ENCODE measurements at regions not wholly inside any gene's neighbourhood (a gene's known extent, or its start where the extent isn't known, plus 50 kb on each side); places are given as distances from the start of the nearest gene placed in this dataset.
"Not testable (repeated sequence)": the region's sequence is repeated elsewhere in the genome, so short reads cannot be mapped to it uniquely, and the experiment has no call there.

DNA sequence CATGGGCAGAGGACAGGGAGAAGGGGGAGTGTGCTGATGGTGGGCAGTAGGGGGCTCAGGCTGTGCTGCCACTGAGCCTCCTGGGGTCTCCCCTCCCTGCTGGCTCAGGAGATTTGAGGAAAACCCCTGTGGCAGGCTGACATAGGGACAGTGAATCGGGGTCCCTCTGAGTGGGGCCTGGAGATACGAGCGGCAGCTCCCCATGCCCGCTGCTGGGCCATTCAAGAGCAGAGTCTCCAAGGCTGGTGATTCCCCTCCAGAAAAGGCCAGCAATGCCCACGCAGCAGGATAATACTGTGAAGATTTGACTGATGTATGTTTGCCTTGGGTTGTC is 288.7 kb upstream of the SFSWAP start:
- DNase-seq (ENCODE audit: low spot score) = no peak
- TF ChIP-seq, protein P1, sequence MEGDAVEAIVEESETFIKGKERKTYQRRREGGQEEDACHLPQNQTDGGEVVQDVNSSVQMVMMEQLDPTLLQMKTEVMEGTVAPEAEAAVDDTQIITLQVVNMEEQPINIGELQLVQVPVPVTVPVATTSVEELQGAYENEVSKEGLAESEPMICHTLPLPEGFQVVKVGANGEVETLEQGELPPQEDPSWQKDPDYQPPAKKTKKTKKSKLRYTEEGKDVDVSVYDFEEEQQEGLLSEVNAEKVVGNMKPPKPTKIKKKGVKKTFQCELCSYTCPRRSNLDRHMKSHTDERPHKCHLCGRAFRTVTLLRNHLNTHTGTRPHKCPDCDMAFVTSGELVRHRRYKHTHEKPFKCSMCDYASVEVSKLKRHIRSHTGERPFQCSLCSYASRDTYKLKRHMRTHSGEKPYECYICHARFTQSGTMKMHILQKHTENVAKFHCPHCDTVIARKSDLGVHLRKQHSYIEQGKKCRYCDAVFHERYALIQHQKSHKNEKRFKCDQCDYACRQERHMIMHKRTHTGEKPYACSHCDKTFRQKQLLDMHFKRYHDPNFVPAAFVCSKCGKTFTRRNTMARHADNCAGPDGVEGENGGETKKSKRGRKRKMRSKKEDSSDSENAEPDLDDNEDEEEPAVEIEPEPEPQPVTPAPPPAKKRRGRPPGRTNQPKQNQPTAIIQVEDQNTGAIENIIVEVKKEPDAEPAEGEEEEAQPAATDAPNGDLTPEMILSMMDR (IDR thresholded peaks at IDR 0.05; ENCODE audit: extremely low read depth, missing control alignments) = no peak

GRCh38 chr12:131422744-131423143 is 288.1 kb upstream of the SFSWAP start:
- TF ChIP-seq, protein P1 (IDR thresholded peaks at IDR 0.05; ENCODE audit: extremely low read depth, missing control alignments) = no peak
- no peak for DNase-seq (ENCODE audit: low spot score)

GRCh38 chr12:131424270-131424669 is 286.6 kb upstream of the SFSWAP start:
- DNase-seq (ENCODE audit: low spot score) = no peak
- TF ChIP-seq, protein P1 (IDR thresholded peaks at IDR 0.05; ENCODE audit: extremely low read depth, missing control alignments) = no peak

GRCh38 chr12:131425112-131426075 is 285.5 kb upstream of the SFSWAP start:
- DNase-seq (ENCODE audit: low spot score) = no peak
- TF ChIP-seq, protein P1 (IDR thresholded peaks at IDR 0.05; ENCODE audit: extremely low read depth, missing control alignments) = no peak

- DNase-seq (ENCODE audit: low spot score) = no peak
- TF ChIP-seq, protein P1 (IDR thresholded peaks at IDR 0.05; ENCODE audit: extremely low read depth, missing control alignments) = no peak
Measured at GRCh38 chr12:131428091-131428685, 282.7 kb upstream of the SFSWAP start.

GRCh38 chr12:131429221-131429620 is 281.7 kb upstream of the SFSWAP start:
- DNase-seq (ENCODE audit: low spot score) = not testable (repeated sequence)

DNA sequence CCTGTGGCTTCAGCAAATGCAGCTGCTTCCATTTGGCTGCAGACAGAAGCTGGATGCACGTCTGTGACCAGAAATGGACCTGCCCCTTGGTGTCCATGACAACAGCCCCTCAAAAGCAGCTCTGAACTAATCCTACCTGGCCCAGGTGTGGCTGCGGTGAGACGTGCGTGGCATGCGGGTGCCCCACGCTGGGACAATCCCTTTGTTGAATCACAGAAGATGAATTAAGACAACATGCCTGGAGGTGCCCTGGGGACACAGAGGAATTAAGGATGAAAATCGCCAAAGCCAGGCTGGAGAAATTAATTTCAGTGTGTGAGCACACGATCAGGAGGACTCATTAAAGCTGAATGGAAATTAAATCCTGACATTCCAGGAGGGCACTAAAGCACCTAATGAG is 281.2 kb upstream of the SFSWAP start:
- not testable (repeated sequence) for DNase-seq (ENCODE audit: low spot score)

- TF ChIP-seq, protein P1 (IDR thresholded peaks at IDR 0.05; ENCODE audit: extremely low read depth, missing control alignments) = no peak
- DNase-seq (ENCODE audit: low spot score) = no peak
Measured at GRCh38 chr12:131430158-131430742, 280.6 kb upstream of the SFSWAP start.

- not testable (repeated sequence) for DNase-seq (ENCODE audit: low spot score)
Measured at GRCh38 chr12:131431126-131431655, 279.7 kb upstream of the SFSWAP start.

Measured in GM20000 (cell line).